HEK293 (cell line): ENCODE measurements at regions not wholly inside any gene's neighbourhood (a gene's known extent, or its start where the extent isn't known, plus 50 kb on each side); places are given as distances from the start of the nearest gene placed in this dataset.

Experiments used
- CTCF ChIA-PET: fragments of 350-600 bp; formaldehyde crosslinking; extraction: SDS; loops from one replicate; lab custom pipeline; 2021; ENCODE audit warnings: antibody characterized with exemption; lab: Yijun Ruan, JAX
- POLR2A ChIA-PET: fragments of 300-600 bp; formaldehyde crosslinking; extraction: SDS; loops from one replicate; lab custom pipeline; 2020; ENCODE audit warnings: antibody characterized with exemption, inconsistent platforms; lab: Yijun Ruan, JAX
- H3K27ac ChIP-seq: fragments of 200-500 bp; sonication (Bioruptor generic); 2 replicates; pipeline ENCODE4 v1.5.1; 2014; ENCODE audit warnings: low read depth, low read length, control low read depth, inconsistent platforms; ENCODE audit errors: extremely low read depth
- H3K36me3 ChIP-seq, 2 experiments: fragments of 200-500 bp in 1 of 2; sonication (Bioruptor generic) in 1 of 2; 1 replicate in 1 of 2; 2 replicates in 1 of 2; pipeline ENCODE4 v1.5.1; 2014 to 2017; ENCODE audit warnings: inconsistent platforms in 2 of 2, low read length in 2 of 2; ENCODE audit not compliant: control insufficient read depth in 2 of 2, insufficient read depth in 1 of 2
- H3K4me1 ChIP-seq: fragments of 200-500 bp; sonication (Bioruptor generic); 2 replicates; pipeline ENCODE4 v1.5.1; 2014; ENCODE audit warnings: mild to moderate bottlenecking, low read length, inconsistent platforms; ENCODE audit not compliant: control insufficient read depth, insufficient read depth
- H3K4me3 ChIP-seq: 2 replicates; pipeline ENCODE4 v1.5.1; 2011; ENCODE audit warnings: low read depth, mild to moderate bottlenecking, control low read depth, low read length, moderate library complexity
- H3K9me3 ChIP-seq: fragments of 200-500 bp; sonication (Bioruptor generic); 2 replicates; pipeline ENCODE4 v1.5.1; 2014; ENCODE audit warnings: low read depth, low read length, inconsistent platforms; ENCODE audit not compliant: control insufficient read depth, insufficient read depth
- BCL11B ChIP-seq: fragments of 450-650 bp; formaldehyde crosslinking; IDR thresholded peaks from 2 replicates; pipeline ENCODE4 v1.5.1; 2016; ENCODE audit warnings: low read depth, missing biosample characterization, missing genetic modification characterization
- EGR2 ChIP-seq: fragments of 450-650 bp; formaldehyde crosslinking; IDR thresholded peaks from 2 replicates; pipeline ENCODE4 v1.5.1; 2016; ENCODE audit warnings: low read depth, missing biosample characterization, missing genetic modification characterization
- GLI4 ChIP-seq: fragments of 450-650 bp; formaldehyde crosslinking; IDR thresholded peaks from 2 replicates; pipeline ENCODE4 v1.5.1; 2016; ENCODE audit warnings: missing biosample characterization, missing genetic modification characterization
- HOXA7 ChIP-seq: sonication (generic); formaldehyde crosslinking; IDR thresholded peaks from 2 replicates; pipeline ENCODE4 v1.8.1; 2022; ENCODE audit warnings: missing genetic modification reagents, borderline replicate concordance
- KLF16 ChIP-seq: fragments of 450-650 bp; formaldehyde crosslinking; IDR thresholded peaks from 2 replicates; pipeline ENCODE4 v1.5.1; 2017; ENCODE audit warnings: missing biosample characterization, missing genetic modification characterization
- ZBTB1 ChIP-seq: fragments of 450-650 bp; formaldehyde crosslinking; IDR thresholded peaks from 2 replicates; pipeline ENCODE4 v1.5.1; 2016; ENCODE audit warnings: missing biosample characterization, missing genetic modification characterization
- ZFP3 ChIP-seq: fragments of 450-650 bp; formaldehyde crosslinking; IDR thresholded peaks from 2 replicates; pipeline ENCODE4 v1.5.1; 2016; ENCODE audit warnings: low read depth, missing biosample characterization, missing genetic modification characterization
- ZNF138 ChIP-seq: fragments of 450-650 bp; formaldehyde crosslinking; IDR thresholded peaks from 2 replicates; pipeline ENCODE4 v1.5.1; 2016; ENCODE audit warnings: missing biosample characterization, missing genetic modification characterization, borderline replicate concordance
- ZNF16 ChIP-seq: fragments of 450-650 bp; formaldehyde crosslinking; IDR thresholded peaks from 2 replicates; pipeline ENCODE4 v1.5.1; 2016; ENCODE audit warnings: low read depth, missing biosample characterization, missing genetic modification characterization
- ZNF175 ChIP-seq: fragments of 450-650 bp; formaldehyde crosslinking; IDR thresholded peaks from 2 replicates; pipeline ENCODE4 v1.5.1; 2016; ENCODE audit warnings: missing biosample characterization, missing genetic modification characterization
- ZNF221 ChIP-seq: fragments of 450-650 bp; formaldehyde crosslinking; IDR thresholded peaks from 2 replicates; pipeline ENCODE4 v1.5.1; 2017; ENCODE audit warnings: missing biosample characterization, missing genetic modification characterization, borderline replicate concordance
- ZNF311 ChIP-seq: fragments of 450-650 bp; formaldehyde crosslinking; IDR thresholded peaks from 2 replicates; pipeline ENCODE4 v1.5.1; 2017; ENCODE audit warnings: missing biosample characterization, missing genetic modification characterization, borderline replicate concordance
- ZNF341 ChIP-seq: fragments of 450-650 bp; formaldehyde crosslinking; IDR thresholded peaks from 2 replicates; pipeline ENCODE4; 2016; ENCODE audit warnings: low read depth, missing biosample characterization, missing genetic modification characterization
- ZNF354C ChIP-seq: fragments of 450-650 bp; formaldehyde crosslinking; IDR thresholded peaks from 2 replicates; pipeline ENCODE4 v1.5.1; 2016; ENCODE audit warnings: missing biosample characterization, missing genetic modification characterization, low read depth, borderline replicate concordance
- ZNF404 ChIP-seq: fragments of 450-650 bp; formaldehyde crosslinking; IDR thresholded peaks from 2 replicates; pipeline ENCODE4 v1.5.1; 2017; ENCODE audit warnings: missing biosample characterization, missing genetic modification characterization
- ZNF530 ChIP-seq: fragments of 450-650 bp; formaldehyde crosslinking; IDR thresholded peaks from 2 replicates; pipeline ENCODE4 v1.5.1; 2016; ENCODE audit warnings: low read depth, missing biosample characterization, missing genetic modification characterization
- ZNF558 ChIP-seq: fragments of 450-650 bp; formaldehyde crosslinking; IDR thresholded peaks from 2 replicates; pipeline ENCODE4 v1.5.1; 2016; ENCODE audit warnings: missing biosample characterization, missing genetic modification characterization
- ZNF600 ChIP-seq: fragments of 450-650 bp; formaldehyde crosslinking; IDR thresholded peaks from 2 replicates; pipeline ENCODE4 v1.5.1; 2016; ENCODE audit warnings: missing biosample characterization, missing genetic modification characterization
- ZNF621 ChIP-seq: fragments of 450-650 bp; formaldehyde crosslinking; IDR thresholded peaks from 2 replicates; pipeline ENCODE4 v1.5.1; 2017; ENCODE audit warnings: missing biosample characterization, missing genetic modification characterization
- ZNF670 ChIP-seq: fragments of 450-650 bp; formaldehyde crosslinking; IDR thresholded peaks from 2 replicates; pipeline ENCODE4 v1.5.1; 2016; ENCODE audit warnings: missing biosample characterization, missing genetic modification characterization, low read depth
- ZNF76 ChIP-seq: fragments of 450-650 bp; formaldehyde crosslinking; IDR thresholded peaks from 2 replicates; pipeline ENCODE4; 2016; ENCODE audit warnings: low read depth, missing biosample characterization, missing genetic modification characterization, borderline replicate concordance
- ZNF791 ChIP-seq: fragments of 450-650 bp; formaldehyde crosslinking; IDR thresholded peaks from 2 replicates; pipeline ENCODE4 v1.5.1; 2016; ENCODE audit warnings: missing biosample characterization, missing genetic modification characterization
- ZNF837 ChIP-seq: fragments of 450-650 bp; formaldehyde crosslinking; IDR thresholded peaks from 2 replicates; pipeline ENCODE4 v1.5.1; 2016; ENCODE audit warnings: missing biosample characterization, missing genetic modification characterization
- ZXDB ChIP-seq: fragments of 450-650 bp; formaldehyde crosslinking; IDR thresholded peaks from 2 replicates; pipeline ENCODE4 v1.5.1; 2016; ENCODE audit warnings: missing biosample characterization, missing genetic modification characterization
- TF ChIP-seq, protein P1 (sequence below): fragments of 450-650 bp; formaldehyde crosslinking; IDR thresholded peaks from 2 replicates; pipeline ENCODE4 v1.5.0; 2017; ENCODE audit warnings: missing biosample characterization, missing genetic modification characterization, borderline replicate concordance
- TF ChIP-seq, protein P2 (sequence below): fragments of 450-650 bp; formaldehyde crosslinking; optimal IDR thresholded peaks from 2 replicates; pipeline ENCODE3; 2016; ENCODE audit warnings: missing biosample characterization, mild to moderate bottlenecking, missing genetic modification characterization
- TF ChIP-seq, protein P3 (sequence below): fragments of 450-650 bp; IDR thresholded peaks from 2 replicates; pipeline ENCODE4 v1.5.1; 2018; ENCODE audit warnings: missing biosample characterization, missing genetic modification characterization
- TF ChIP-seq, protein P4 (sequence below): fragments of 450-650 bp; formaldehyde crosslinking; IDR thresholded peaks from 2 replicates; pipeline ENCODE4 v1.5.1; 2016; ENCODE audit warnings: missing biosample characterization, missing genetic modification characterization
- TF ChIP-seq, protein P5 (sequence below): fragments of 450-650 bp; formaldehyde crosslinking; IDR thresholded peaks from 2 replicates; pipeline ENCODE4 v1.5.1; 2016; ENCODE audit warnings: missing biosample characterization, missing genetic modification characterization
- TF ChIP-seq, protein P6 (sequence below): fragments of 450-650 bp; formaldehyde crosslinking; IDR thresholded peaks from 2 replicates; pipeline ENCODE4 v1.5.1; 2017; ENCODE audit warnings: missing biosample characterization, missing genetic modification characterization

DNA sequence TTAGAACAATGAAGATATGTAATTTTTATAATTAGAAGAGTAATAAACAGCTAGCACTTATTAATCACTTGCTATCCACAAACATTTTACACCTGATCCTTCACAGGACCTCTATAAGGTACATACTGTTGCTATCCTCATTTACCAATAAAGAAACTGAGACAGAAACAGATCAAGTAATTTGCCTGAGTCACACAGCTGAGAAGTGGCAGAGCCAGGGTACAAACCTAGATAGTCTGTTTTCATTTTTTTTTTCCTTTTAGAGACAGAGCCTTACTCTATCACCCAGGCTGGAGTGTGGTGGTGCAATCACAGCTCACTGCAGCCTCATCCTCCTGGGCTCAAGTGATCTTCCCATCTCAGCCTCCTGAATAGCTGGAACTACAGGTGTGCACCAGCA, 71.8 kb upstream of the PTH start:
- H3K27ac ChIP-seq, result no peak overlapping the region
- POLR2A ChIA-PET, result no interaction called here
- no peak overlapping the region for H3K4me3 ChIP-seq
- TF ChIP-seq ZNF837 (tag by site-specific recombination), result no peak
- TF ChIP-seq BCL11B (tag by site-specific recombination), result no peak
- no peak for TF ChIP-seq ZNF558 (tag by site-specific recombination)
- no peak for TF ChIP-seq ZNF138
- TF ChIP-seq ZNF76, result no peak
- TF ChIP-seq, protein P1, sequence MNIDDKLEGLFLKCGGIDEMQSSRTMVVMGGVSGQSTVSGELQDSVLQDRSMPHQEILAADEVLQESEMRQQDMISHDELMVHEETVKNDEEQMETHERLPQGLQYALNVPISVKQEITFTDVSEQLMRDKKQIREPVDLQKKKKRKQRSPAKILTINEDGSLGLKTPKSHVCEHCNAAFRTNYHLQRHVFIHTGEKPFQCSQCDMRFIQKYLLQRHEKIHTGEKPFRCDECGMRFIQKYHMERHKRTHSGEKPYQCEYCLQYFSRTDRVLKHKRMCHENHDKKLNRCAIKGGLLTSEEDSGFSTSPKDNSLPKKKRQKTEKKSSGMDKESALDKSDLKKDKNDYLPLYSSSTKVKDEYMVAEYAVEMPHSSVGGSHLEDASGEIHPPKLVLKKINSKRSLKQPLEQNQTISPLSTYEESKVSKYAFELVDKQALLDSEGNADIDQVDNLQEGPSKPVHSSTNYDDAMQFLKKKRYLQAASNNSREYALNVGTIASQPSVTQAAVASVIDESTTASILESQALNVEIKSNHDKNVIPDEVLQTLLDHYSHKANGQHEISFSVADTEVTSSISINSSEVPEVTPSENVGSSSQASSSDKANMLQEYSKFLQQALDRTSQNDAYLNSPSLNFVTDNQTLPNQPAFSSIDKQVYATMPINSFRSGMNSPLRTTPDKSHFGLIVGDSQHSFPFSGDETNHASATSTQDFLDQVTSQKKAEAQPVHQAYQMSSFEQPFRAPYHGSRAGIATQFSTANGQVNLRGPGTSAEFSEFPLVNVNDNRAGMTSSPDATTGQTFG (tag by site-specific recombination), result no peak
- TF ChIP-seq, protein P2, sequence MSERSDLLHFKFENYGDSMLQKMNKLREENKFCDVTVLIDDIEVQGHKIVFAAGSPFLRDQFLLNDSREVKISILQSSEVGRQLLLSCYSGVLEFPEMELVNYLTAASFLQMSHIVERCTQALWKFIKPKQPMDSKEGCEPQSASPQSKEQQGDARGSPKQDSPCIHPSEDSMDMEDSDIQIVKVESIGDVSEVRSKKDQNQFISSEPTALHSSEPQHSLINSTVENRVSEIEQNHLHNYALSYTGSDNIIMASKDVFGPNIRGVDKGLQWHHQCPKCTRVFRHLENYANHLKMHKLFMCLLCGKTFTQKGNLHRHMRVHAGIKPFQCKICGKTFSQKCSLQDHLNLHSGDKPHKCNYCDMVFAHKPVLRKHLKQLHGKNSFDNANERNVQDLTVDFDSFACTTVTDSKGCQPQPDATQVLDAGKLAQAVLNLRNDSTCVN, result no peak
- no peak for TF ChIP-seq ZNF311 (tag by site-specific recombination)
- TF ChIP-seq, protein P3, sequence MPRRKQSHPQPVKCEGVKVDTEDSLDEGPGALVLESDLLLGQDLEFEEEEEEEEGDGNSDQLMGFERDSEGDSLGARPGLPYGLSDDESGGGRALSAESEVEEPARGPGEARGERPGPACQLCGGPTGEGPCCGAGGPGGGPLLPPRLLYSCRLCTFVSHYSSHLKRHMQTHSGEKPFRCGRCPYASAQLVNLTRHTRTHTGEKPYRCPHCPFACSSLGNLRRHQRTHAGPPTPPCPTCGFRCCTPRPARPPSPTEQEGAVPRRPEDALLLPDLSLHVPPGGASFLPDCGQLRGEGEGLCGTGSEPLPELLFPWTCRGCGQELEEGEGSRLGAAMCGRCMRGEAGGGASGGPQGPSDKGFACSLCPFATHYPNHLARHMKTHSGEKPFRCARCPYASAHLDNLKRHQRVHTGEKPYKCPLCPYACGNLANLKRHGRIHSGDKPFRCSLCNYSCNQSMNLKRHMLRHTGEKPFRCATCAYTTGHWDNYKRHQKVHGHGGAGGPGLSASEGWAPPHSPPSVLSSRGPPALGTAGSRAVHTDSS (tag by site-specific recombination), result no peak
- no peak for TF ChIP-seq ZNF175
- TF ChIP-seq ZNF530, result no peak
- TF ChIP-seq, protein P4, sequence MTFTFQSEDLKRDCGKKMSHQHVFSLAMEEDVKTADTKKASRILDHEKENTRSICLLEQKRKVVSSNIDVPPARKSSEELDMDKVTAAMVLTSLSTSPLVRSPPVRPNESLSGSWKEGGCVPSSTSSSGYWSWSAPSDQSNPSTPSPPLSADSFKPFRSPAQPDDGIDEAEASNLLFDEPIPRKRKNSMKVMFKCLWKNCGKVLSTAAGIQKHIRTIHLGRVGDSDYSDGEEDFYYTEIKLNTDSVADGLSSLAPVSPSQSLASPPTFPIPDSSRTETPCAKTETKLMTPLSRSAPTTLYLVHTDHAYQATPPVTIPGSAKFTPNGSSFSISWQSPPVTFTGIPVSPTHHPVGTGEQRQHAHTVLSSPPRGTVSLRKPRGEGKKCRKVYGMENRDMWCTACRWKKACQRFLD (tag by site-specific recombination), result no peak
- no peak for TF ChIP-seq ZNF16
- H3K4me1 ChIP-seq, result no peaks in the 10 kb centered on the region
- H3K36me3 ChIP-seq, result no peaks in the 10 kb centered on the region
- CTCF ChIA-PET, result no interaction called here
- H3K9me3 ChIP-seq, result no peaks in the 10 kb centered on the region

DNA sequence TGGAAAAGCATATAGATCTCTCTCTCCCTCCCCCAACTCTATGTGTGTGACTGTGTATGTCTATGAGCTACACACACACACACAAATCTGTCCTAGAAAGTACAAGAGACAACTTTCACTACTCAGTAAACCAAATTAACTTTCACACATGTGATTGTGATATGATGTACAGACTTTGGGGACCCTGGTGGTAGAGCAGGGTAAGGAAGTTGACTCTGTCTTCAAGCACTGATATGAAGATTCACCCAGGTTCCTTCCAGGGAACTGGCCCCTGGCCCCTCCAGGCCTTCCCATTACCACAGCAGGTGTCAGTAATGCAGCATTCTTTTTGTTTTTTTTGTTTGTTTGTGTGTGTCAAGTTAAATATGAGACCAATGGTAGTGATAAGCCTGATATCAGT, 66.1 kb upstream of the PTH start:
- no peak overlapping the region for H3K27ac ChIP-seq
- H3K36me3 ChIP-seq, result no peaks in the 10 kb centered on the region
- no peaks in the 10 kb centered on the region for H3K9me3 ChIP-seq
- ChIA-PET CTCF (no interaction called here), POLR2A (no interaction called here)
- H3K4me1 ChIP-seq, result no peaks in the 10 kb centered on the region
- no peak overlapping the region for H3K4me3 ChIP-seq
- TF ChIP-seq ZNF221 (tag by site-specific recombination) (no peak), HOXA7 (no peak), ZNF354C (tag by site-specific recombination) (no peak), ZNF670 (tag by site-specific recombination) (no peak), ZNF341 (tag by site-specific recombination) (no peak), ZBTB1 (tag by site-specific recombination) (no peak), ZNF404 (tag by site-specific recombination) (no peak), GLI4 (tag by site-specific recombination) (no peak), EGR2 (tag by site-specific recombination) (no peak), ZNF621 (no peak), ZXDB (tag by site-specific recombination) (no peak), ZFP3 (tag by site-specific recombination) (no peak), KLF16 (tag by site-specific recombination) (no peak), ZNF600 (tag by site-specific recombination) (no peak), ZNF791 (no peak)
- TF ChIP-seq, protein P5, sequence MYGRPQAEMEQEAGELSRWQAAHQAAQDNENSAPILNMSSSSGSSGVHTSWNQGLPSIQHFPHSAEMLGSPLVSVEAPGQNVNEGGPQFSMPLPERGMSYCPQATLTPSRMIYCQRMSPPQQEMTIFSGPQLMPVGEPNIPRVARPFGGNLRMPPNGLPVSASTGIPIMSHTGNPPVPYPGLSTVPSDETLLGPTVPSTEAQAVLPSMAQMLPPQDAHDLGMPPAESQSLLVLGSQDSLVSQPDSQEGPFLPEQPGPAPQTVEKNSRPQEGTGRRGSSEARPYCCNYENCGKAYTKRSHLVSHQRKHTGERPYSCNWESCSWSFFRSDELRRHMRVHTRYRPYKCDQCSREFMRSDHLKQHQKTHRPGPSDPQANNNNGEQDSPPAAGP (tag by site-specific recombination), result no peak
- TF ChIP-seq, protein P6, sequence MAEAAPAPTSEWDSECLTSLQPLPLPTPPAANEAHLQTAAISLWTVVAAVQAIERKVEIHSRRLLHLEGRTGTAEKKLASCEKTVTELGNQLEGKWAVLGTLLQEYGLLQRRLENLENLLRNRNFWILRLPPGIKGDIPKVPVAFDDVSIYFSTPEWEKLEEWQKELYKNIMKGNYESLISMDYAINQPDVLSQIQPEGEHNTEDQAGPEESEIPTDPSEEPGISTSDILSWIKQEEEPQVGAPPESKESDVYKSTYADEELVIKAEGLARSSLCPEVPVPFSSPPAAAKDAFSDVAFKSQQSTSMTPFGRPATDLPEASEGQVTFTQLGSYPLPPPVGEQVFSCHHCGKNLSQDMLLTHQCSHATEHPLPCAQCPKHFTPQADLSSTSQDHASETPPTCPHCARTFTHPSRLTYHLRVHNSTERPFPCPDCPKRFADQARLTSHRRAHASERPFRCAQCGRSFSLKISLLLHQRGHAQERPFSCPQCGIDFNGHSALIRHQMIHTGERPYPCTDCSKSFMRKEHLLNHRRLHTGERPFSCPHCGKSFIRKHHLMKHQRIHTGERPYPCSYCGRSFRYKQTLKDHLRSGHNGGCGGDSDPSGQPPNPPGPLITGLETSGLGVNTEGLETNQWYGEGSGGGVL (tag by site-specific recombination), result no peak
